Activated effector memory CD4-positive, alpha-beta T cell treated with Interleukin-2 at 50 U/mL for 16 hours (primary cell): ENCODE measurements at regions not wholly inside any gene's neighbourhood (a gene's known extent, or its start where the extent isn't known, plus 50 kb on each side); places are given as distances from the start of the nearest gene placed in this dataset.
"Not testable (repeated sequence)": the region's sequence is repeated elsewhere in the genome, so short reads cannot be mapped to it uniquely, and the experiment has no call there.

Source experiments
- DNase-seq: peaks from one replicate; pipeline ENCODE4 v3.0.0-alpha.2; 2020

DNA sequence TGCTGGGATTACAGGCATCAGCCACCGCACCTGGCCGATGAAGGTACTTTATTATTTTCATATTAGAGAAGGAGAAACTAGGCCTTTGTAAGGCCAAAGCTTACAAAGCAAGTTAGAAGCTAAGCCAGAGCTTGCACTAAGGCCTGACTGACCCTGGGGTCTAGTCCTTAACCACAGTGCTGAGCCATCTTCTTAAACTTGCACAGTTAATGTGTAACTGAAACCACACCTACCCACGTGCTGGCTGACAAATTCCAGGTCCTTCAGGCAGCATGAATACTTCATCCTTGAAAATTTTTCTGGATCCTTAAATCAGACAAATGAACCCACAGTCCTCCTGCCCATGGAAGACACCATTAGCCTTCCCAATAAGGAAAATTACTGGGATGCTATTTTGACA lies 880.6 kb downstream of the UQCRFS1 start:
- no peak for DNase-seq

DNA sequence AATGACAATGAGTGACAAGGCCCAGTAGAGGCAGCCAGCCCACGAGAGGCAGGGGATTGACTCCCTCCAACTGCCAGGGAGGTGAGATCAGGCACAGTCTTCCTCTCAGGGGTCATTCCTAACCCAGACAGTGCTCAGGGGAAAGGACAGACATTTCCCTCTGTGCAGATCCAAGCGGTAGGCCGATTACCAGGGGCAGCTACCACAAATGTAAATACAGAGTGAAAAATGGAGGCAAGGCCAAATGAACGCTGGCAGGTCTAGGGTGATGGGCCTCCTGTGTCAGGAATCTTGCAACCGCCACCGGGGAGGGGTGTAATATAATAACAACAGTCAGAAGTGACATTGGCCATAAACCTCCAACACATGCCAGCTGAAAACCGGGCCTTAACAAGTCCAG lies 881.4 kb downstream of the UQCRFS1 start:
- DNase-seq: no peak

DNA sequence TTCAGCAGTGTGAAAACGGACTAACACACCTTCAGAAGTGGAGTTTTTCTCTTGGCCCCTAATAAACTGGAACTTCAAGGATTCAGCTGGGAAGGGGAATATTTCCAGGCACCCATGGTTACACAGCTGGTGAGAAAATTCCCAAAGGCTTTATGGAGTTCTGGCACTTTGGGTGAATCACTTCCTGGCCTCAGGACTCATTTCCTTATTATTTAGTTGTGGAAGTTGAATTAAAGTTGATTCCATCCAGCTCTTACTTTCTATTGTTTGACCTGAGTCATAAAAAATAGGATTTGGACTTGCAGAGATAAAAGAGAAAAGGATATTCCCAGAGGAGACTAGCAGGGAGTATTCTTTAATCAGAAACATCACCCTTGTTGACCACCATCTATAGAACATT lies 882.1 kb downstream of the UQCRFS1 start:
- no peak for DNase-seq

GRCh38 chr19:28329429-28329828 lies 883.5 kb downstream of the UQCRFS1 start:
- DNase-seq: no peak

DNA sequence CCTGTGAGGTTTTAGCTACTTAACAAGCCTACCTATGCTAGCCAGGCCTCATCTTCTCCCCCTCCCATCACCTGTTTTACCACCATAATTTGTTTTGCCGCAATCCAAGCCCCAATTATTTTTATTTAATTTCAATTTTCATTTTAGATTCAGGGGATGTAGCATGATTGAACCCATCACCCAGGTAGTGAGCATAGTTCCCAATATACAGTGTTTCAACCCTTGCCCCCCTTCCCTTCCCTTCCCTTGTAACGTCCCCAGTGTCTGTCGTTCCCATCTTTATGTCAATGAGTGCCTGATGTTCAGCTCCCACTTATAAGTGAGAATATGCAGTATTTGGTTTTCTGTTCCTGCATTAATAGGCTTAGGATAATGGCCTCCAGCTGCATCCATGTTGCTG lies 885.0 kb downstream of the UQCRFS1 start:
- DNase-seq: no peak

DNA sequence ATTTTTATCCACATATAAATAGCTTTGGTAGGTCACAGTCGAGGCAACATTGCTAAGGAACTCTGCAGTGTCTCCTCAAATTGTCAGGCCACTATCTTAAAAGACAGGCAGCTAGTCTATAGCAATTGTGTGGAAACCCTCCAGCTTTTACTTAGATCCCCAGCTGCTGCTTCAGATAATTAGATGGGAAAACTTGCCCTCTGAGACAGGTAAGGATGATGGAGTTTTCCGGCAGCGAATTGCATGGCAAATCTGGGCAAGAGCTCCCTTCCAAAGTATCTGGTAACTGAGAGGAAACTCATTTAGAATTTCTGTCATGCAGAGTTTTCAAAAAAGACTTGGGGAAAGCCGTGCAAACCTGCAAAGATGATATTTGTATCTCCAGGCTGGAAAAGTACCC lies 886.2 kb downstream of the UQCRFS1 start:
- DNase-seq: no peak

- DNase-seq: no peak
These were observed 888.5 kb downstream of the UQCRFS1 start for GRCh38 chr19:28324275-28325060.

- DNase-seq: no peak
These were observed 890.0 kb downstream of the UQCRFS1 start for GRCh38 chr19:28322945-28323344.

GRCh38 chr19:28322491-28322890 lies 890.5 kb downstream of the UQCRFS1 start:
- no peak for DNase-seq

- DNase-seq: no peak
These were observed 893.0 kb downstream of the UQCRFS1 start for GRCh38 chr19:28319918-28320317.

DNA sequence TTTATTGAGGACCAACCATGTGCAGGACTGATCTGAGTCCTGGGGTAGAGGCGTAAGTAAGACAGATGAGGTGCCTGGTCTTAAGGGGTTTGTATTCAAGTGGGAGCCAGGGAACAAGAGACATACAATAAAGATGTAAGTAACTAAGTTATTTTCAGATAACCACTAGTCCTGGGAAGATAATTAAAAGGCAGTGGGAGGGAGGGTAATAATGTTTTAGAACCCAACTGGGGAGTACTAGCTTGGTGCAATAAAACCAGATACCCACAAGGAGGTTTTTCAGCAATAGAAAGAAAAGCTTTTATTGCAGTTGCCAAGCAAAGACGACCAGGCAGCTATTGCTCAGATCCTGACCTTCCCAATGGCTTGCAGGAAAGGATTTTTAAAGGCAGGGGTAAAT lies 893.7 kb downstream of the UQCRFS1 start:
- DNase-seq: no peak

GRCh38 chr19:28318469-28319179 lies 894.3 kb downstream of the UQCRFS1 start:
- no peak for DNase-seq

DNA sequence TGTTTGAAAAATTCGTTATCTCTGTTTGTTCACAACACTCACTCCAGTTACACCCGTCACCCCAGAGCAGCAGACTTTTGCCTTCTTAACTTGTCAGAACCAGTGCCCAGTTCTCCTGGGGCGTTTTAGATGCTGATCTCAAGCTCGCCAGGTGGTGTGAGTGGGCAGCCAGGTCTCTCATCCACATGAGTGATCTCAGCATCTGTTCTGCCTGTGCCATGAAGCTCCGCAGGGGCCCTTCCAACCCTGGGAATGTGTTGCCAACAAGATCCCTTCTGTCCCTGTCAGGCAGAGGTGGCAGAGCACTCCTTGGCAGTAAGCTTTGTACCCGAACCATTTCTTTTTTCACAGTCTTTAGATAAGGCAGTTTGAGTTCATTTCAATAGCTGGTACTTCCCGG lies 896.5 kb downstream of the UQCRFS1 start:
- no peak for DNase-seq

- DNase-seq: no peak
These were observed 898.2 kb downstream of the UQCRFS1 start for GRCh38 chr19:28314756-28315155.

GRCh38 chr19:28314287-28314686 lies 898.7 kb downstream of the UQCRFS1 start:
- DNase-seq: no peak

GRCh38 chr19:28313633-28314032 lies 899.3 kb downstream of the UQCRFS1 start:
- no peak for DNase-seq

GRCh38 chr19:28312269-28312668 lies 900.7 kb downstream of the UQCRFS1 start:
- no peak for DNase-seq

DNA sequence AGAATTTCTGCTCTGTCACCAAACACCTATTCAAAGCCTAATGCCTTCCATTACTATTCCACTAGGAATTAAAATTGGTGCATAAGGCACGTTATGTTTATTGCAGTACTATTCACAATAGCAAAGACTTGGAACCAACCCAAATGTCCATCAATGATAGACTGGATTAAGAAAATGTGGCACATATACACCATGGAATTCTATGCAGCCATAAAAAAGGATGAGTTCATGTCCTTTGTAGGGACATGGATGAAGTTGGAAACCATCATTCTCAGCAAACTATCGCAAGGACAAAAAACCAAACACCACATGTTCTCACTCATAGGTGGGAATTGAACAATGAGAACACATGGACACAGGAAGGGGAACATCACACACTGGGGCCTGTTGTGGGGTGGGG lies 902.1 kb downstream of the UQCRFS1 start:
- DNase-seq: not testable (repeated sequence)

DNA sequence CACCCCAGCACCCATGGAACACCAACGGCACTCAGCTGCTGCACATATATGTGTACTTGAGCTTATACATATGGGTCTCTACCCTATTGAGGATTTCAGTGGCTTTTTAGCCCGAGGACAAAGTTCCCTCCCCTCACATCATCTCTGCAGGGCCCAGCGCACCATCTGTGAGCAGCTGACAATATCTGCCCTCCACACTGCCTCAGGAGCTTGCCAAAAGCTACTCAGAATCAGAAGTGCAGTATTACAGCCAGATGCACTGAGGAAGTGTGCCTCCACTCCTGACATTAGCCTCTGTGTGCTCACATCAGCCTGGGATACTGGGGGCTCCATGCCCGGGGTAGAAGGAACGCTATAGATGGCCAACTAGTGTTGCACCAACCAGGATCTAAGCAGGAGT lies 903.9 kb downstream of the UQCRFS1 start:
- no peak for DNase-seq

GRCh38 chr19:28307963-28308362 lies 905.0 kb downstream of the UQCRFS1 start:
- DNase-seq: no peak

DNA sequence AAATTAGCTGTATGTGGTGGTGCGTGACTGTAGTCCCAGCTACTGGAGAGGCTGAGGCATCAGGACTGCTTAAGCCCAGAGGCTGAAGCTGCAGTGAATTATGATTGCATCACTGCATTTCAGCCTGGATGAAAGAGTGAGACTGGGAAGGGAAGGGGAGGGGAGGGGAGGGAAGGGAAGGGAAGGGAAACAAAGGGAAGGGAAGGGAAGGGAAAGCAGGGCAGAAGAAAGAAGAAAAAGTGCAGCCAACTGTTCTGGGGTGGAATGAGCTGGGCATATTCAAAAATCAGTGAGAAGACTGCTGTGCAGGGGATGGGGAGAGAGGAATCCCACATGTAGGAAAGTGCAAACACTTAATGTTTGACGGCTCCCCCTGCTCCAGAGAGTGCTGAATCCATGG lies 905.5 kb downstream of the UQCRFS1 start:
- DNase-seq: no peak

DNA sequence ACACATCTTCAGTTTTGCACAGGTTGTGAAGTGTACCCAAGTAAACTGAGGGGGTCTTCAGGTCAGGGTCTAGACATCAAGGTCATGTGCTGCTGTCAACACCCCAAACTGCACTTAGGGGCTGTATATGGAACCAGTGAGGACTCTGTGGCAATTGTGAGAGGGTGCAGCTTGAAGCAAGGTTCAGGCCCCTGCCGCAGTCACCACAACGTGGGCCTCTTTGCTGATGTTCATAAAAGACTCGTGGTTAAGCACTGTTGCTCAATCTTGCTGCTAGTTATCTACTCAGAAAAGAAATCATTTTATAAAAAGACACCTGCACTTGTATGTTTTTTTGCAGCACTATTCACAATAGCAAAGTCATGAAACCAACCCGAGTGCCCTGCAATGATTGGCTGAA lies 907.4 kb downstream of the UQCRFS1 start:
- DNase-seq: no peak

- no peak for DNase-seq
These were observed 909.4 kb downstream of the UQCRFS1 start for GRCh38 chr19:28303502-28303901.

GRCh38 chr19:28301961-28302360 lies 911.0 kb downstream of the UQCRFS1 start:
- DNase-seq: no peak

- DNase-seq: no peak
These were observed 911.5 kb downstream of the UQCRFS1 start for GRCh38 chr19:28301463-28301862.
